CD14-positive monocyte (primary cell): ENCODE measurements at regions not wholly inside any gene's neighbourhood (a gene's known extent, or its start where the extent isn't known, plus 50 kb on each side); places are given as distances from the start of the nearest gene placed in this dataset.
"Not testable (repeated sequence)": the region's sequence is repeated elsewhere in the genome, so short reads cannot be mapped to it uniquely, and the experiment has no call there.

Source experiments
- DNase-seq, 3 donors: peaks; one replicate each; pipeline ENCODE4 v3.0.0-alpha.2; 2011 to 2022
- H2AFZ ChIP-seq: 2 replicates; pipeline ENCODE4 v1.6.0; 2012; ENCODE audit warnings: mild to moderate bottlenecking, low read depth, low read length, inconsistent platforms; ENCODE audit not compliant: insufficient read depth, poor library complexity, severe bottlenecking
- H3K27ac ChIP-seq, 2 donors: 1 replicate in 1 of 2; 2 replicates in 1 of 2; pipeline ENCODE4 v1.5.1; 2012 to 2013; ENCODE audit warnings: low read length in 2 of 2, control low read depth in 1 of 2, inconsistent platforms in 1 of 2, low read depth in 1 of 2, mild to moderate bottlenecking in 1 of 2
- H3K27me3 ChIP-seq, 2 donors: one replicate each; pipeline versions ENCODE4 v1.6.0 to v1.6.1; 2011 to 2013; ENCODE audit warnings: low read length in 2 of 2; ENCODE audit not compliant: control insufficient read depth in 2 of 2, insufficient read depth in 2 of 2
- H3K36me3 ChIP-seq, 2 donors: replicated peaks in 1 of 2; 1 replicate in 1 of 2; 2 replicates in 1 of 2; pipeline versions ENCODE4 v1.5.1 to v1.6.1; 2012 to 2013; ENCODE audit warnings: low read length in 2 of 2, control low read depth in 1 of 2, inconsistent platforms in 1 of 2, mild to moderate bottlenecking in 1 of 2; ENCODE audit not compliant: insufficient read depth in 2 of 2, control insufficient read depth in 1 of 2
- H3K4me1 ChIP-seq, 2 donors: 1 replicate in 1 of 2; 2 replicates in 1 of 2; pipeline versions ENCODE4 v1.5.1 to v1.6.1; 2012 to 2013; ENCODE audit warnings: low read length in 2 of 2, control low read depth in 1 of 2, inconsistent platforms in 1 of 2, mild to moderate bottlenecking in 1 of 2, moderate library complexity in 1 of 2; ENCODE audit not compliant: insufficient read depth in 2 of 2, control insufficient read depth in 1 of 2
- H3K4me2 ChIP-seq: replicated peaks from 2 replicates; pipeline ENCODE3; 2012; ENCODE audit warnings: low read length, moderate library complexity, mild to moderate bottlenecking; ENCODE audit not compliant: poor library complexity, severe bottlenecking; ENCODE audit errors: extremely low read depth
- H3K4me3 ChIP-seq, 3 experiments: fragments of 200-600 bp in 1 of 3; sonication (generic) in 1 of 3; replicated peaks in 1 of 3; 1 replicate in 2 of 3; 2 replicates in 1 of 3; pipeline ENCODE4 v1.5.1; 2011 to 2013; ENCODE audit warnings: low read length in 3 of 3, mild to moderate bottlenecking in 3 of 3, control low read depth in 2 of 3, low read depth in 2 of 3, inconsistent platforms in 1 of 3, moderate library complexity in 1 of 3
- H3K79me2 ChIP-seq: 2 replicates; pipeline ENCODE4 v1.6.0; 2012; ENCODE audit warnings: mild to moderate bottlenecking, control low read depth, inconsistent platforms, low read length, moderate library complexity; ENCODE audit not compliant: insufficient read depth
- H3K9ac ChIP-seq: 2 replicates; pipeline ENCODE4 v1.6.0; 2017; ENCODE audit warnings: low read length, mild to moderate bottlenecking; ENCODE audit not compliant: insufficient read depth, poor library complexity, severe bottlenecking
- H3K9me3 ChIP-seq, 2 donors: replicated peaks in 1 of 2; 1 replicate in 1 of 2; 2 replicates in 1 of 2; pipeline versions ENCODE4 v1.5.1 to v1.6.1; 2012 to 2013; ENCODE audit warnings: low read length in 2 of 2, control low read depth in 1 of 2; ENCODE audit not compliant: control insufficient read depth in 1 of 2, insufficient read depth in 1 of 2
- H4K20me1 ChIP-seq: 2 replicates; pipeline ENCODE4 v1.6.0; 2012; ENCODE audit warnings: mild to moderate bottlenecking, low read length, control low read depth, moderate library complexity; ENCODE audit not compliant: insufficient read depth
- H3K27ac Mint-ChIP-seq, 7 donors: one replicate each; pipeline ENCODE4 v1.8.0; 2020; ENCODE audit warnings: mild to moderate bottlenecking in 7 of 7, mixed read lengths in 7 of 7, moderate library complexity in 6 of 7, inconsistent platforms in 2 of 7
- H3K27me3 Mint-ChIP-seq, 3 donors: one replicate each; pipeline ENCODE4 v1.8.0; 2021 to 2022; ENCODE audit warnings: low read depth in 3 of 3, mild to moderate bottlenecking in 3 of 3, mixed read lengths in 3 of 3, moderate library complexity in 3 of 3, inconsistent platforms in 1 of 3
- H3K36me3 Mint-ChIP-seq, 2 donors: one replicate each; pipeline ENCODE4 v1.8.0; 2020; ENCODE audit warnings: mixed read lengths in 2 of 2, inconsistent platforms in 1 of 2, mild to moderate bottlenecking in 1 of 2
- H3K4me1 Mint-ChIP-seq: one replicate; pipeline ENCODE4 v1.8.0; 2020; ENCODE audit warnings: mild to moderate bottlenecking, mixed read lengths
- H3K4me3 Mint-ChIP-seq, 2 donors: one replicate each; pipeline ENCODE4 v1.8.0; 2020; ENCODE audit warnings: mild to moderate bottlenecking in 2 of 2, mixed read lengths in 2 of 2, moderate library complexity in 1 of 2
- H3K9me3 Mint-ChIP-seq, 7 donors: one replicate each; pipeline ENCODE4 v1.8.0; 2020 to 2022; ENCODE audit warnings: mixed read lengths in 7 of 7, mild to moderate bottlenecking in 6 of 7, moderate library complexity in 6 of 7, inconsistent platforms in 2 of 7
- CTCF ChIP-seq: fragments of 200-600 bp; IDR thresholded peaks from one replicate; pipeline ENCODE4 v1.8.0; 2022; ENCODE audit warnings: antibody characterized with exemption, mild to moderate bottlenecking
- WGBS: methylation state at CpG from one replicate; pipeline ENCODE4 v1.1.5; 2013; ENCODE audit warnings: missing lambda C conversion rate; ENCODE audit not compliant: insufficient coverage; 5-methylcytosine and 5-hydroxymethylcytosine counted together
- intact Hi-C, 2 donors: fragments of 100-400 bp; cut with micrococcal nuclease; formaldehyde crosslinking; loops; one replicate each; pipeline versions ENCODE4 v1.15.0 to v1.15.1; 2023

GRCh38 chrX:129359269-129359668 is 164.0 kb downstream of the SMARCA1 start:
- peak in 1 of 3 donors; percentile 2 for DNase-seq

GRCh38 chrX:129357428-129357827 is 165.9 kb downstream of the SMARCA1 start:
- H3K9me3 ChIP-seq, H2AFZ ChIP-seq, H3K27ac ChIP-seq, H3K4me2 ChIP-seq, H3K4me1 Mint-ChIP-seq, H3K4me1 ChIP-seq, H3K9me3 Mint-ChIP-seq, H3K79me2 ChIP-seq, H3K36me3 ChIP-seq, H3K27me3 Mint-ChIP-seq, DNase-seq, H3K4me3 Mint-ChIP-seq, H3K36me3 Mint-ChIP-seq, H3K4me3 ChIP-seq, H3K27me3 ChIP-seq, H3K27ac Mint-ChIP-seq, intact Hi-C loops, H3K9ac ChIP-seq, H4K20me1 ChIP-seq: not testable (repeated sequence)
- WGBS: no CpG with 5 or more reads among the region's 4 CpGs

More at GRCh38 chrX:129359269-129359668, 164.0 kb downstream of the SMARCA1 start:
- Histone ChIP-seq H4K20me1 (no peaks in the 10 kb centered on the region), H3K27me3 (no peaks in the 10 kb centered on the region), H3K27ac (no peak overlapping the region), H3K9ac (no peak overlapping the region), H3K79me2 (no peaks in the 10 kb centered on the region), H3K4me3 (no peak overlapping the region), H3K36me3 (no peaks in the 10 kb centered on the region), H3K9me3 (no peaks in the 10 kb centered on the region), H3K4me1 (no peaks in the 10 kb centered on the region), H3K4me2 (no peak overlapping the region), H2AFZ (no peak overlapping the region)
- Mint-ChIP-seq H3K27ac (no peak overlapping the region), H3K36me3 (no peaks in the 10 kb centered on the region), H3K9me3 (peaks cover 0 to 3% (median 2%) of the 10 kb centered on the region in 7 donors), H3K4me3 (no peak overlapping the region), H3K4me1 (peaks cover 4% of the 10 kb centered on the region), H3K27me3 (peaks cover 0 to 2% (median 1%) of the 10 kb centered on the region in 3 donors)
- no peak for TF ChIP-seq CTCF
- intact Hi-C loops: no loop called here
- no CpG with 5 or more reads among the region's 2 CpGs for WGBS
